WTC11 (cell line): ENCODE measurements at regions not wholly inside any gene's neighbourhood (a gene's known extent, or its start where the extent isn't known, plus 50 kb on each side); places are given as distances from the start of the nearest gene placed in this dataset.

Source experiments
- ATAC-seq: fragments of 200-7000 bp; cut with Tn5 transposase; 2 replicates; pipeline ENCODE4 v1.10.0; 2021; ENCODE audit warnings: mild to moderate bottlenecking, moderate library complexity
- CTCF ChIA-PET: fragments of 300-600 bp; sonication (Branson Sonifier 250); formaldehyde crosslinking; loops from one replicate; lab custom pipeline; 2021; ENCODE audit warnings: antibody characterized with exemption; lab: Charles Lee
- POLR2A ChIA-PET: fragments of 350-600 bp; sonication (Branson Sonifier 250); formaldehyde crosslinking; loops from one replicate; lab custom pipeline; 2021; ENCODE audit warnings: antibody characterized with exemption; lab: Charles Lee
- DNase-seq: peaks from one replicate; pipeline ENCODE4 v3.0.0; 2021; ENCODE audit warnings: low spot score
- H3K27ac Mint-ChIP-seq: 2 replicates; pipeline ENCODE4 v1.8.0; 2021; ENCODE audit warnings: mixed read lengths
- H3K27me3 Mint-ChIP-seq: 2 replicates; pipeline ENCODE4 v1.8.0; 2021; ENCODE audit warnings: low read depth, mild to moderate bottlenecking, moderate library complexity, mixed read lengths
- H3K36me3 Mint-ChIP-seq: 2 replicates; pipeline ENCODE4 v1.8.0; 2021; ENCODE audit warnings: mixed read lengths
- H3K4me1 Mint-ChIP-seq: 2 replicates; pipeline ENCODE4 v1.8.0; 2022; ENCODE audit warnings: mixed read lengths
- H3K4me3 Mint-ChIP-seq: 2 replicates; pipeline ENCODE4 v1.8.0; 2021; ENCODE audit warnings: mild to moderate bottlenecking, moderate library complexity, mixed read lengths
- H3K9me3 Mint-ChIP-seq: 2 replicates; pipeline ENCODE4 v1.8.0; 2021; ENCODE audit warnings: mixed read lengths
- ERG ChIP-seq: fragments of 250-450 bp; sonication (Bioruptor Pico); IDR thresholded peaks from 2 replicates; pipeline ENCODE4 v1.8.0; 2021; ENCODE audit warnings: mild to moderate bottlenecking
- FOXP4 ChIP-seq: sonication (generic); formaldehyde crosslinking; IDR thresholded peaks from 2 replicates; pipeline ENCODE4 v1.8.0; 2022; ENCODE audit warnings: mild to moderate bottlenecking, missing genetic modification reagents
- GRHL2 ChIP-seq: fragments of 250-450 bp; sonication (Bioruptor Pico); IDR thresholded peaks from 2 replicates; pipeline ENCODE4 v1.8.0; 2022; ENCODE audit warnings: mild to moderate bottlenecking, moderate library complexity; ENCODE audit not compliant: insufficient replicate concordance, severe bottlenecking
- HMGXB4 ChIP-seq: sonication (generic); formaldehyde crosslinking; IDR thresholded peaks from 2 replicates; pipeline ENCODE4 v1.8.1; 2023; ENCODE audit warnings: mild to moderate bottlenecking, moderate library complexity, missing genetic modification reagents
- IRF2 ChIP-seq: sonication (generic); formaldehyde crosslinking; IDR thresholded peaks from 2 replicates; pipeline ENCODE4 v1.8.0; 2022; ENCODE audit warnings: low read depth, missing genetic modification reagents, borderline replicate concordance
- MLX ChIP-seq: sonication (generic); formaldehyde crosslinking; IDR thresholded peaks from 2 replicates; pipeline ENCODE4 v1.8.1; 2023; ENCODE audit warnings: mild to moderate bottlenecking, missing genetic modification reagents, moderate library complexity
- MXD4 ChIP-seq: fragments of 250-450 bp; sonication (Bioruptor Pico); IDR thresholded peaks from 2 replicates; pipeline ENCODE4 v1.8.0; 2021; ENCODE audit warnings: mild to moderate bottlenecking, moderate library complexity, borderline replicate concordance
- MYBL2 ChIP-seq: sonication (generic); formaldehyde crosslinking; IDR thresholded peaks from 2 replicates; pipeline ENCODE4 v1.8.1; 2023; ENCODE audit warnings: mild to moderate bottlenecking, moderate library complexity, missing genetic modification reagents
- NR2C2 ChIP-seq: sonication (generic); formaldehyde crosslinking; IDR thresholded peaks from 2 replicates; pipeline ENCODE4 v1.8.0; 2022; ENCODE audit warnings: mild to moderate bottlenecking, missing genetic modification reagents
- SP1 ChIP-seq: sonication (generic); formaldehyde crosslinking; conservative IDR thresholded peaks from 2 replicates; pipeline ENCODE4 v1.8.1; 2022; ENCODE audit warnings: missing genetic modification reagents
- ZMAT4 ChIP-seq: fragments of 250-450 bp; sonication (Bioruptor Pico); IDR thresholded peaks from 2 replicates; pipeline ENCODE4 v1.9.0; 2021; ENCODE audit warnings: mild to moderate bottlenecking
- ZNF138 ChIP-seq: sonication (generic); formaldehyde crosslinking; conservative IDR thresholded peaks from 2 replicates; pipeline ENCODE4 v1.8.1; 2022; ENCODE audit warnings: mild to moderate bottlenecking, moderate library complexity, missing genetic modification reagents
- TF ChIP-seq, protein P1 (sequence below): fragments of 250-450 bp; sonication (Bioruptor Pico); IDR thresholded peaks from 2 replicates; pipeline ENCODE4 v2.1.2; 2022; ENCODE audit warnings: mild to moderate bottlenecking, moderate library complexity
- TF ChIP-seq, protein P2 (sequence below): sonication (generic); formaldehyde crosslinking; conservative IDR thresholded peaks from 2 replicates; pipeline ENCODE4 v1.8.1; 2022; ENCODE audit warnings: mild to moderate bottlenecking, missing genetic modification reagents
- TF ChIP-seq, protein P3 (sequence below): fragments of 250-450 bp; sonication (Bioruptor Pico); IDR thresholded peaks from 2 replicates; pipeline ENCODE4 v1.9.0; 2021; ENCODE audit warnings: moderate library complexity, mild to moderate bottlenecking, inconsistent platforms, borderline replicate concordance
- TF ChIP-seq, protein P4 (sequence below): sonication (generic); formaldehyde crosslinking; IDR thresholded peaks from 2 replicates; pipeline ENCODE4 v1.8.1; 2022; ENCODE audit warnings: mild to moderate bottlenecking, moderate library complexity, missing genetic modification reagents
- TF ChIP-seq, protein P5 (sequence below): sonication (generic); formaldehyde crosslinking; IDR thresholded peaks from 2 replicates; pipeline ENCODE4 v1.8.0; 2022; ENCODE audit warnings: mild to moderate bottlenecking, missing genetic modification reagents

DNA sequence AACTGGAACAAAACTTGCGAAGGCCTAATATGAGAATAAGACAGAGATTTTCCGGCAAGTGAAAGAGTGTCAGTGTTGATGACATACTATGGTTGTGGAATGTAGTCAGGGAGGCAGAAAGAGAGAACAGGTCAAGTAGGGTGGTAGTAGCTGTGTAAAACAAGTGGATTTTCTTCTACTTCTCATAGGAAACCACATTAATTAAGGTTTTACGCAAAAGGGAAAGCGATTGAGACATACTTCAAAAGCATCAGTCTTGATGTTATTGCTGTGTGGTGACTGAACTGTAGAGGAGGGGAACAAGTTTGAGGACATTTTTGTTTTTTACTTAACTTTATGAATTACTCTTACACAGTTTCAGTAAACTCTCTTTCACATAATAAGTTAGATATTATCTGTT lies 186.0 kb upstream of the CNTN5 start:
- TF ChIP-seq ERG (CRISPR knock-in tag) = no peak
- no peak for TF ChIP-seq MLX (CRISPR knock-in tag)
- TF ChIP-seq MXD4 (CRISPR knock-in tag) = no peak
- TF ChIP-seq FOXP4 = no peak
- TF ChIP-seq IRF2 = no peak
- TF ChIP-seq, protein P1, sequence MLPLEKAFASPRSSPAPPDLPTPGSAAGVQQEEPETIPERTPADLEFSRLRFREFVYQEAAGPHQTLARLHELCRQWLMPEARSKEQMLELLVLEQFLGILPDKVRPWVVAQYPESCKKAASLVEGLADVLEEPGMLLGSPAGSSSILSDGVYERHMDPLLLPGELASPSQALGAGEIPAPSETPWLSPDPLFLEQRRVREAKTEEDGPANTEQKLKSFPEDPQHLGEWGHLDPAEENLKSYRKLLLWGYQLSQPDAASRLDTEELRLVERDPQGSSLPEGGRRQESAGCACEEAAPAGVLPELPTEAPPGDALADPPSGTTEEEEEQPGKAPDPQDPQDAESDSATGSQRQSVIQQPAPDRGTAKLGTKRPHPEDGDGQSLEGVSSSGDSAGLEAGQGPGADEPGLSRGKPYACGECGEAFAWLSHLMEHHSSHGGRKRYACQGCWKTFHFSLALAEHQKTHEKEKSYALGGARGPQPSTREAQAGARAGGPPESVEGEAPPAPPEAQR (CRISPR knock-in tag) = no peak
- no peak for TF ChIP-seq MYBL2 (CRISPR knock-in tag)
- TF ChIP-seq, protein P2, sequence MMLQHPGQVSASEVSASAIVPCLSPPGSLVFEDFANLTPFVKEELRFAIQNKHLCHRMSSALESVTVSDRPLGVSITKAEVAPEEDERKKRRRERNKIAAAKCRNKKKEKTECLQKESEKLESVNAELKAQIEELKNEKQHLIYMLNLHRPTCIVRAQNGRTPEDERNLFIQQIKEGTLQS (CRISPR knock-in tag) = no peak
- TF ChIP-seq, protein P3, sequence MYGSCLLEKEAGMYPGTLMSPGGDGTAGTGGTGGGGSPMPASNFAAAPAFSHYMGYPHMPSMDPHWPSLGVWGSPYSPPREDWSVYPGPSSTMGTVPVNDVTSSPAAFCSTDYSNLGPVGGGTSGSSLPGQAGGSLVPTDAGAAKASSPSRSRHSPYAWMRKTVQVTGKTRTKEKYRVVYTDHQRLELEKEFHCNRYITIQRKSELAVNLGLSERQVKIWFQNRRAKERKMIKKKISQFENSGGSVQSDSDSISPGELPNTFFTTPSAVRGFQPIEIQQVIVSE = no peak
- no peaks in the 10 kb centered on the region for H3K36me3 Mint-ChIP-seq
- ATAC-seq (no peak), DNase-seq (no peak)
- no peaks in the 10 kb centered on the region; the same call in 1 of the 2 replicates for H3K9me3 Mint-ChIP-seq
- ChIA-PET POLR2A (no interaction called here), CTCF (no interaction called here)
- H3K27ac Mint-ChIP-seq = no peak overlapping the region; the same call in 1 of the 2 replicates
- H3K4me3 Mint-ChIP-seq = no peak overlapping the region
- no peaks in the 10 kb centered on the region for H3K27me3 Mint-ChIP-seq
- no peaks in the 10 kb centered on the region for H3K4me1 Mint-ChIP-seq

GRCh38 chr11:98835335-98835734 lies 185.4 kb upstream of the CNTN5 start:
- no peaks in the 10 kb centered on the region for H3K4me1 Mint-ChIP-seq
- no peak overlapping the region for H3K4me3 Mint-ChIP-seq
- H3K27ac Mint-ChIP-seq = no peak overlapping the region
- no peaks in the 10 kb centered on the region; the same call in 1 of the 2 replicates for H3K9me3 Mint-ChIP-seq
- POLR2A ChIA-PET = no interaction called here
- DNase-seq = no peak
- TF ChIP-seq ZNF138 (CRISPR knock-in tag) = no peak
- TF ChIP-seq, protein P4, sequence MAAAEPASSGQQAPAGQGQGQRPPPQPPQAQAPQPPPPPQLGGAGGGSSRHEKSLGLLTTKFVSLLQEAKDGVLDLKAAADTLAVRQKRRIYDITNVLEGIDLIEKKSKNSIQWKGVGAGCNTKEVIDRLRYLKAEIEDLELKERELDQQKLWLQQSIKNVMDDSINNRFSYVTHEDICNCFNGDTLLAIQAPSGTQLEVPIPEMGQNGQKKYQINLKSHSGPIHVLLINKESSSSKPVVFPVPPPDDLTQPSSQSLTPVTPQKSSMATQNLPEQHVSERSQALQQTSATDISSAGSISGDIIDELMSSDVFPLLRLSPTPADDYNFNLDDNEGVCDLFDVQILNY = no peak
- no peak for TF ChIP-seq ZMAT4 (CRISPR knock-in tag)
- TF ChIP-seq NR2C2 (CRISPR knock-in tag) = no peak
- TF ChIP-seq HMGXB4 (CRISPR knock-in tag) = no peak
- TF ChIP-seq SP1 (CRISPR knock-in tag) = no peak
- no peak for TF ChIP-seq GRHL2
- TF ChIP-seq, protein P5, sequence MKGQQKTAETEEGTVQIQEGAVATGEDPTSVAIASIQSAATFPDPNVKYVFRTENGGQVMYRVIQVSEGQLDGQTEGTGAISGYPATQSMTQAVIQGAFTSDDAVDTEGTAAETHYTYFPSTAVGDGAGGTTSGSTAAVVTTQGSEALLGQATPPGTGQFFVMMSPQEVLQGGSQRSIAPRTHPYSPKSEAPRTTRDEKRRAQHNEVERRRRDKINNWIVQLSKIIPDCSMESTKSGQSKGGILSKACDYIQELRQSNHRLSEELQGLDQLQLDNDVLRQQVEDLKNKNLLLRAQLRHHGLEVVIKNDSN (CRISPR knock-in tag) = no peak
- TF ChIP-seq, all 79 proteins: peak for 0
- Mint-ChIP-seq H3K36me3 (no peaks in the 10 kb centered on the region), H3K27me3 (no peaks in the 10 kb centered on the region)
- CTCF ChIA-PET = no interaction called here
- ATAC-seq = no peak
